OCI-LY7 (cell line): ENCODE measurements at regions not wholly inside any gene's neighbourhood (a gene's known extent, or its start where the extent isn't known, plus 50 kb on each side); places are given as distances from the start of the nearest gene placed in this dataset.

ENCODE experiments used
- CTCF ChIP-seq: fragments of 200-600 bp; sonication (generic); conservative IDR thresholded peaks from 2 replicates; pipeline ENCODE4 v1.5.1; 2014; ENCODE audit warnings: mild to moderate bottlenecking, antibody characterized with exemption, low read length, moderate library complexity, mixed read lengths
- EZH2phosphoT487 ChIP-seq: fragments of 200-600 bp; sonication (generic); IDR thresholded peaks from 2 replicates; pipeline ENCODE4 v1.6.1; 2018; ENCODE audit warnings: low read depth, borderline replicate concordance, mild to moderate bottlenecking, mixed run types, antibody characterized with exemption, low read length, moderate library complexity, mixed read lengths

GRCh38 chr12:105440037-105440664, 109.7 kb downstream of the C12orf75 start:
- no peak for TF ChIP-seq CTCF
- no peak for TF ChIP-seq EZH2phosphoT487
